ENCODE measurements at regions not wholly inside any gene's neighbourhood (a gene's known extent, or its start where the extent isn't known, plus 50 kb on each side); places are given as distances from the start of the nearest gene placed in this dataset.

- Histone ChIP-seq H3K4me3 (replicated peaks in 1 of 3; ENCODE audit: low read depth in 2 of 3, low read length in 3 of 3) (no peak overlapping the region), H4K20me1 (ENCODE audit: insufficient read depth, low read length) (no peaks in the 10 kb centered on the region), H3K4me1 (ENCODE audit: control insufficient read depth in 1 of 2, insufficient read depth in 2 of 2, low read length in 2 of 2) (no peaks in the 10 kb centered on the region), H3K9ac (ENCODE audit: insufficient read depth, low read length, poor library complexity, severe bottlenecking) (no peak overlapping the region), H2AFZ (ENCODE audit: insufficient read depth, low read depth, low read length, poor library complexity, severe bottlenecking) (no peak overlapping the region), H3K9me3 (replicated peaks in 1 of 2; ENCODE audit: control insufficient read depth in 1 of 2, insufficient read depth in 1 of 2, low read length in 2 of 2) (peaks cover 0 to 10% of the 10 kb centered on the region in 2 donors), H3K79me2 (ENCODE audit: insufficient read depth, low read length) (no peaks in the 10 kb centered on the region), H3K27ac (ENCODE audit: low read depth in 1 of 2, low read length in 2 of 2) (no peak overlapping the region), H3K36me3 (replicated peaks in 1 of 2; ENCODE audit: control insufficient read depth in 1 of 2, insufficient read depth in 2 of 2, low read length in 2 of 2) (no peaks in the 10 kb centered on the region), H3K27me3 (ENCODE audit: control insufficient read depth in 2 of 2, insufficient read depth in 2 of 2, low read length in 2 of 2) (no peaks in the 10 kb centered on the region), H3K4me2 (replicated peaks; ENCODE audit: extremely low read depth, low read length, poor library complexity, severe bottlenecking) (no peak overlapping the region)
- no peaks in the 10 kb centered on the region for H3K36me3 Mint-ChIP-seq
- no peak for TF ChIP-seq CTCF (IDR thresholded peaks at IDR 0.05)
- H3K4me3 Mint-ChIP-seq = no peak overlapping the region
- peaks cover 0 to 2% (median 1%) of the 10 kb centered on the region in 3 donors for H3K27me3 Mint-ChIP-seq (ENCODE audit: low read depth in 3 of 3)
- intact Hi-C loops (cut with micrococcal nuclease) = no loop called here
- peaks cover 2 to 16% (median 9%) of the 10 kb centered on the region in 7 donors for H3K9me3 Mint-ChIP-seq
- H3K4me1 Mint-ChIP-seq = no peaks in the 10 kb centered on the region
- WGBS (ENCODE audit: insufficient coverage) = 57% methylated on average over 1 of the region's 2 CpGs
- H3K27ac Mint-ChIP-seq = no peak overlapping the region
- DNase-seq = no peak
Measured at GRCh38 chr4:107408968-107409367, 311.1 kb downstream of the PAPSS1 start.

- no peaks in the 10 kb centered on the region for H3K4me1 ChIP-seq (ENCODE audit: control insufficient read depth in 1 of 2, insufficient read depth in 2 of 2, low read length in 2 of 2)
- H3K27ac ChIP-seq (ENCODE audit: low read depth in 1 of 2, low read length in 2 of 2) = no peak overlapping the region
- no peak overlapping the region for H3K4me3 ChIP-seq (replicated peaks in 1 of 3; ENCODE audit: low read depth in 2 of 3, low read length in 3 of 3)
- no peak for DNase-seq
- no peaks in the 10 kb centered on the region for H3K36me3 ChIP-seq (replicated peaks in 1 of 2; ENCODE audit: control insufficient read depth in 1 of 2, insufficient read depth in 2 of 2, low read length in 2 of 2)
- peaks cover 0 to 7% of the 10 kb centered on the region in 2 donors for H3K9me3 ChIP-seq (replicated peaks in 1 of 2; ENCODE audit: control insufficient read depth in 1 of 2, insufficient read depth in 1 of 2, low read length in 2 of 2)
- no peak for TF ChIP-seq CTCF (IDR thresholded peaks at IDR 0.05)
- no CpG with 5 or more reads among the region's 6 CpGs for WGBS (ENCODE audit: insufficient coverage)
- Mint-ChIP-seq H3K27ac (no peak overlapping the region), H3K4me1 (no peaks in the 10 kb centered on the region), H3K9me3 (peaks cover 0 to 9% (median 1%) of the 10 kb centered on the region in 7 donors), H3K4me3 (no peak overlapping the region), H3K36me3 (no peaks in the 10 kb centered on the region), H3K27me3 (ENCODE audit: low read depth in 3 of 3) (peaks cover 0 to 1% (median under 1%) of the 10 kb centered on the region in 3 donors)
- H3K9ac ChIP-seq (ENCODE audit: insufficient read depth, low read length, poor library complexity, severe bottlenecking) = no peak overlapping the region
- no peaks in the 10 kb centered on the region for H3K79me2 ChIP-seq (ENCODE audit: insufficient read depth, low read length)
- H2AFZ ChIP-seq (ENCODE audit: insufficient read depth, low read depth, low read length, poor library complexity, severe bottlenecking) = no peak overlapping the region
- H4K20me1 ChIP-seq (ENCODE audit: insufficient read depth, low read length) = no peaks in the 10 kb centered on the region
- no peak overlapping the region for H3K4me2 ChIP-seq (replicated peaks; ENCODE audit: extremely low read depth, low read length, poor library complexity, severe bottlenecking)
- intact Hi-C loops (cut with micrococcal nuclease) = no loop called here
- no peaks in the 10 kb centered on the region for H3K27me3 ChIP-seq (ENCODE audit: control insufficient read depth in 2 of 2, insufficient read depth in 2 of 2, low read length in 2 of 2)
Measured at GRCh38 chr4:107404591-107405300, 315.3 kb downstream of the PAPSS1 start.
